Astrocyte (in vitro differentiated cells and primary cell): ENCODE measurements at regions not wholly inside any gene's neighbourhood (a gene's known extent, or its start where the extent isn't known, plus 50 kb on each side); places are given as distances from the start of the nearest gene placed in this dataset.
A peak's percentile ranks its signal among the peaks of the same experiment; 100 is the strongest.

Experiments used
- DNase-seq: peaks from one replicate; pipeline ENCODE4 v3.0.0-alpha.2; 2010; ENCODE audit warnings: low read depth
- FAIRE-seq: peaks from 2 replicates; lab custom pipeline; 2011; peaks lifted over from hg19 to GRCh38; lab: Jason Lieb, UNC
- H2AFZ ChIP-seq: 2 replicates; pipeline ENCODE4 v1.6.0; 2012; ENCODE audit warnings: low read depth, low read length, inconsistent platforms
- H3K27ac ChIP-seq: 2 replicates; pipeline ENCODE4 v1.5.1; 2011; ENCODE audit warnings: low read depth, low read length, inconsistent platforms
- H3K27me3 ChIP-seq: 2 replicates; pipeline ENCODE4 v1.6.0; 2011; ENCODE audit warnings: low read length, inconsistent platforms; ENCODE audit not compliant: insufficient read depth
- H3K36me3 ChIP-seq: 2 replicates; pipeline ENCODE4 v1.5.1; 2011; ENCODE audit warnings: low read length, inconsistent platforms; ENCODE audit not compliant: insufficient read depth
- H3K4me1 ChIP-seq: 2 replicates; pipeline ENCODE4 v1.5.1; 2011; ENCODE audit warnings: low read length, inconsistent platforms; ENCODE audit not compliant: insufficient read depth
- H3K4me2 ChIP-seq: 2 replicates; pipeline ENCODE4 v1.6.0; 2012; ENCODE audit warnings: low read length, inconsistent platforms
- H3K4me3 ChIP-seq: 2 replicates; pipeline ENCODE4 v1.5.1; 2011; ENCODE audit warnings: low read depth, mild to moderate bottlenecking, low read length, inconsistent platforms; ENCODE audit not compliant: insufficient read depth
- H3K79me2 ChIP-seq: 2 replicates; pipeline ENCODE4 v1.6.0; 2012; ENCODE audit warnings: mild to moderate bottlenecking, low read length, inconsistent platforms; ENCODE audit not compliant: insufficient read depth
- H3K9ac ChIP-seq: 2 replicates; pipeline ENCODE4 v1.6.0; 2012; ENCODE audit warnings: mild to moderate bottlenecking, low read length, inconsistent platforms
- H3K9me3 ChIP-seq: 2 replicates; pipeline ENCODE4 v1.5.1; 2012; ENCODE audit warnings: low read depth, mild to moderate bottlenecking, low read length, inconsistent platforms; ENCODE audit not compliant: insufficient read depth
- H4K20me1 ChIP-seq: 2 replicates; pipeline ENCODE4 v1.6.0; 2012; ENCODE audit warnings: low read length, inconsistent platforms; ENCODE audit not compliant: insufficient read depth
- H3K27ac Mint-ChIP-seq: one replicate; pipeline ENCODE4 v1.8.0; 2021; ENCODE audit warnings: mild to moderate bottlenecking, mixed read lengths; ENCODE audit not compliant: unreplicated experiment
- H3K27me3 Mint-ChIP-seq: one replicate; pipeline ENCODE4 v1.8.0; 2021; ENCODE audit warnings: low read depth, mixed read lengths; ENCODE audit not compliant: unreplicated experiment
- H3K36me3 Mint-ChIP-seq: one replicate; pipeline ENCODE4 v1.8.0; 2021; ENCODE audit warnings: low read depth, mixed read lengths; ENCODE audit not compliant: unreplicated experiment
- H3K4me1 Mint-ChIP-seq: one replicate; pipeline ENCODE4 v1.8.0; 2021; ENCODE audit warnings: low read depth, mixed read lengths; ENCODE audit not compliant: unreplicated experiment
- H3K4me3 Mint-ChIP-seq: one replicate; pipeline ENCODE4 v1.8.0; 2021; ENCODE audit warnings: mild to moderate bottlenecking, moderate library complexity, mixed read lengths; ENCODE audit not compliant: unreplicated experiment
- H3K9me3 Mint-ChIP-seq: one replicate; pipeline ENCODE4 v1.8.0; 2021; ENCODE audit warnings: mild to moderate bottlenecking, mixed read lengths; ENCODE audit not compliant: unreplicated experiment
- CTCF ChIP-seq: IDR thresholded peaks from 2 replicates; pipeline ENCODE4 v1.5.1; 2011; ENCODE audit warnings: low read depth, mild to moderate bottlenecking, inconsistent platforms, low read length, moderate library complexity; ENCODE audit not compliant: insufficient read depth
- EZH2 ChIP-seq: IDR thresholded peaks from 2 replicates; pipeline ENCODE4 v1.6.1; 2012; ENCODE audit warnings: mild to moderate bottlenecking, low read length, inconsistent platforms; ENCODE audit not compliant: insufficient read depth

- Histone ChIP-seq H3K36me3 (no peaks in the 10 kb centered on the region), H3K4me3 (no peak overlapping the region), H3K27me3 (no peaks in the 10 kb centered on the region), H2AFZ (no peak overlapping the region), H3K79me2 (no peaks in the 10 kb centered on the region), H3K4me2 (no peak overlapping the region), H4K20me1 (no peaks in the 10 kb centered on the region), H3K9me3 (no peaks in the 10 kb centered on the region), H3K4me1 (peaks cover 6% of the 10 kb centered on the region), H3K9ac (no peak overlapping the region), H3K27ac (no peak overlapping the region)
- TF ChIP-seq EZH2 (no peak), CTCF (no peak)
- FAIRE-seq (no peak), DNase-seq (no peak)
- Mint-ChIP-seq H3K4me1 (peaks cover 5% of the 10 kb centered on the region), H3K9me3 (peaks cover under 1% of the 10 kb centered on the region), H3K36me3 (peaks cover 4% of the 10 kb centered on the region), H3K27me3 (no peaks in the 10 kb centered on the region), H3K4me3 (no peak overlapping the region), H3K27ac (no peak overlapping the region)
Measured at GRCh38 chr5:167929841-167930240, 361.6 kb upstream of the WWC1 start.

- Histone ChIP-seq H3K27me3 (no peaks in the 10 kb centered on the region), H3K9me3 (no peaks in the 10 kb centered on the region), H3K27ac (peak overlapping the region; percentile 23), H3K79me2 (no peaks in the 10 kb centered on the region), H3K4me2 (peak overlapping the region; percentile 45), H3K4me1 (peaks cover 6% of the 10 kb centered on the region), H3K4me3 (no peak overlapping the region), H2AFZ (peak overlapping the region; percentile 6), H4K20me1 (no peaks in the 10 kb centered on the region), H3K36me3 (no peaks in the 10 kb centered on the region), H3K9ac (peak overlapping the region; percentile 40)
- H3K4me3 Mint-ChIP-seq: no peak overlapping the region
- H3K4me1 Mint-ChIP-seq: peaks cover 22% of the 10 kb centered on the region
- H3K9me3 Mint-ChIP-seq: peaks cover 4% of the 10 kb centered on the region
- TF ChIP-seq EZH2: no peak
- TF ChIP-seq CTCF: no peak
- peak; percentile 9 for FAIRE-seq
- no peaks in the 10 kb centered on the region for H3K27me3 Mint-ChIP-seq
- H3K36me3 Mint-ChIP-seq: peaks cover 7% of the 10 kb centered on the region
- H3K27ac Mint-ChIP-seq: peak overlapping the region; percentile 62
- peak; percentile 89 for DNase-seq
Measured at GRCh38 chr5:167934551-167934971, 356.9 kb upstream of the WWC1 start.

GRCh38 chr5:167936022-167936421 lies 355.4 kb upstream of the WWC1 start:
- H3K9me3 Mint-ChIP-seq: peaks cover 4% of the 10 kb centered on the region
- DNase-seq (no peak), FAIRE-seq (no peak)
- TF ChIP-seq CTCF: no peak
- Histone ChIP-seq H3K27ac (no peak overlapping the region), H3K36me3 (no peaks in the 10 kb centered on the region), H3K4me3 (no peak overlapping the region), H3K79me2 (no peaks in the 10 kb centered on the region), H2AFZ (no peak overlapping the region), H3K9me3 (no peaks in the 10 kb centered on the region), H4K20me1 (no peaks in the 10 kb centered on the region), H3K27me3 (no peaks in the 10 kb centered on the region), H3K4me1 (peaks cover 6% of the 10 kb centered on the region), H3K4me2 (no peak overlapping the region), H3K9ac (no peak overlapping the region)
- H3K27me3 Mint-ChIP-seq: no peaks in the 10 kb centered on the region
- no peak overlapping the region for H3K4me3 Mint-ChIP-seq
- peaks cover 7% of the 10 kb centered on the region for H3K36me3 Mint-ChIP-seq
- peaks cover 37% of the 10 kb centered on the region for H3K4me1 Mint-ChIP-seq
- no peak overlapping the region for H3K27ac Mint-ChIP-seq
